Right atrium auricular region (tissue), 2 donors: ENCODE measurements at regions not wholly inside any gene's neighbourhood (a gene's known extent, or its start where the extent isn't known, plus 50 kb on each side); places are given as distances from the start of the nearest gene placed in this dataset.

ENCODE experiments used
- DNase-seq: peaks from one replicate; pipeline ENCODE4 v3.0.0-alpha.2; 2019; ENCODE audit warnings: low spot score
- H3K27ac ChIP-seq, 2 donors: fragments of 200-600 bp; sonication (generic); 1 replicate in 1 of 2; 2 replicates in 1 of 2; pipeline ENCODE4 v1.5.1; 2016 to 2019
- H3K27me3 ChIP-seq, 2 donors: fragments of 200-600 bp; sonication (generic); one replicate each; pipeline versions ENCODE4 v1.5.1 to v1.6.0; 2017 to 2019
- H3K36me3 ChIP-seq: fragments of 200-600 bp; sonication (generic); one replicate; pipeline ENCODE4 v1.5.1; 2016
- H3K4me1 ChIP-seq, 2 donors: fragments of 200-600 bp; sonication (generic); one replicate each; pipeline versions ENCODE4 v1.5.1 to v1.6.0; 2017 to 2019
- H3K4me3 ChIP-seq, 2 donors: fragments of 200-600 bp; sonication (generic); 1 replicate in 1 of 2; 2 replicates in 1 of 2; pipeline ENCODE4 v1.5.1; 2017 to 2019; ENCODE audit warnings: mild to moderate bottlenecking in 1 of 2, moderate library complexity in 1 of 2
- H3K9me3 ChIP-seq, 2 donors: fragments of 200-600 bp; sonication (generic); one replicate each; pipeline ENCODE4 v1.5.1; 2019
- TF ChIP-seq, protein P1 (sequence below), 2 donors: fragments of 200-600 bp; sonication (generic); IDR thresholded peaks; one replicate each; pipeline ENCODE4 v1.5.1; 2019; ENCODE audit warnings: antibody characterized with exemption in 2 of 2

GRCh38 chr2:41851554-41851953 lies 196.3 kb upstream of the PKDCC start:
- no peaks in the 10 kb centered on the region for H3K9me3 ChIP-seq
- no peak for DNase-seq
- H3K4me1 ChIP-seq: no peaks in the 10 kb centered on the region
- no peak overlapping the region for H3K27ac ChIP-seq
- no peak overlapping the region for H3K4me3 ChIP-seq
- H3K27me3 ChIP-seq: no peaks in the 10 kb centered on the region
- TF ChIP-seq, protein P1, sequence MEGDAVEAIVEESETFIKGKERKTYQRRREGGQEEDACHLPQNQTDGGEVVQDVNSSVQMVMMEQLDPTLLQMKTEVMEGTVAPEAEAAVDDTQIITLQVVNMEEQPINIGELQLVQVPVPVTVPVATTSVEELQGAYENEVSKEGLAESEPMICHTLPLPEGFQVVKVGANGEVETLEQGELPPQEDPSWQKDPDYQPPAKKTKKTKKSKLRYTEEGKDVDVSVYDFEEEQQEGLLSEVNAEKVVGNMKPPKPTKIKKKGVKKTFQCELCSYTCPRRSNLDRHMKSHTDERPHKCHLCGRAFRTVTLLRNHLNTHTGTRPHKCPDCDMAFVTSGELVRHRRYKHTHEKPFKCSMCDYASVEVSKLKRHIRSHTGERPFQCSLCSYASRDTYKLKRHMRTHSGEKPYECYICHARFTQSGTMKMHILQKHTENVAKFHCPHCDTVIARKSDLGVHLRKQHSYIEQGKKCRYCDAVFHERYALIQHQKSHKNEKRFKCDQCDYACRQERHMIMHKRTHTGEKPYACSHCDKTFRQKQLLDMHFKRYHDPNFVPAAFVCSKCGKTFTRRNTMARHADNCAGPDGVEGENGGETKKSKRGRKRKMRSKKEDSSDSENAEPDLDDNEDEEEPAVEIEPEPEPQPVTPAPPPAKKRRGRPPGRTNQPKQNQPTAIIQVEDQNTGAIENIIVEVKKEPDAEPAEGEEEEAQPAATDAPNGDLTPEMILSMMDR (IDR thresholded peaks at IDR 0.05): no peak
- no peaks in the 10 kb centered on the region for H3K36me3 ChIP-seq

GRCh38 chr2:41853427-41854191 lies 194.2 kb upstream of the PKDCC start:
- no peak overlapping the region for H3K4me3 ChIP-seq
- no peaks in the 10 kb centered on the region for H3K36me3 ChIP-seq
- H3K27me3 ChIP-seq: no peaks in the 10 kb centered on the region
- H3K9me3 ChIP-seq: no peaks in the 10 kb centered on the region
- DNase-seq: peak; percentile 64
- TF ChIP-seq, protein P1 (IDR thresholded peaks at IDR 0.05): peak; percentile 70 to 84
- no peak overlapping the region for H3K27ac ChIP-seq
- no peaks in the 10 kb centered on the region for H3K4me1 ChIP-seq

GRCh38 chr2:41854227-41854626 lies 193.6 kb upstream of the PKDCC start:
- Histone ChIP-seq H3K4me3 (no peak overlapping the region), H3K9me3 (no peaks in the 10 kb centered on the region), H3K27ac (no peak overlapping the region), H3K4me1 (no peaks in the 10 kb centered on the region), H3K27me3 (no peaks in the 10 kb centered on the region), H3K36me3 (no peaks in the 10 kb centered on the region)
- DNase-seq: no peak
- TF ChIP-seq, protein P1 (IDR thresholded peaks at IDR 0.05): no peak

DNA sequence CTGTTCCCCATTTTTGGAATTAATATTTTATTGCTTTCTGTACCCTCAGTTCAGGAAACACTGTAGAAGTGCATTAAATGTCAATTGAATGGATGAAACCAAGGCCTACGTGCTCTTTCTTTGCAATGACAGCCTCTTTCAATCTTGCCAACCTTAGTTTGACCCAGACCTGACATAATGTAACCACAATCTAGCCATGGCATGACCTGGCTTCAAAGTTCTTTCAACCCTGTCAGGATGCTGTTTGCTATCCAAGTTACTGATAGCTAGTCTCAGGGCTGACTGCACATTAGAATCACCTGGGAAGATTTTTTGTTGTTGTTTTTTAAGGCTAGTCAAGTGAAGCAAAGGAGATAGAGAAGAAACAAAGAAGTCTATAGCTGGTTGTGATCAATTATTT lies 190.9 kb upstream of the PKDCC start:
- Histone ChIP-seq H3K27ac (no peak overlapping the region), H3K4me1 (no peaks in the 10 kb centered on the region), H3K9me3 (no peaks in the 10 kb centered on the region), H3K4me3 (no peak overlapping the region), H3K36me3 (no peaks in the 10 kb centered on the region), H3K27me3 (no peaks in the 10 kb centered on the region)
- TF ChIP-seq, protein P1 (IDR thresholded peaks at IDR 0.05): no peak
- DNase-seq: no peak

DNA sequence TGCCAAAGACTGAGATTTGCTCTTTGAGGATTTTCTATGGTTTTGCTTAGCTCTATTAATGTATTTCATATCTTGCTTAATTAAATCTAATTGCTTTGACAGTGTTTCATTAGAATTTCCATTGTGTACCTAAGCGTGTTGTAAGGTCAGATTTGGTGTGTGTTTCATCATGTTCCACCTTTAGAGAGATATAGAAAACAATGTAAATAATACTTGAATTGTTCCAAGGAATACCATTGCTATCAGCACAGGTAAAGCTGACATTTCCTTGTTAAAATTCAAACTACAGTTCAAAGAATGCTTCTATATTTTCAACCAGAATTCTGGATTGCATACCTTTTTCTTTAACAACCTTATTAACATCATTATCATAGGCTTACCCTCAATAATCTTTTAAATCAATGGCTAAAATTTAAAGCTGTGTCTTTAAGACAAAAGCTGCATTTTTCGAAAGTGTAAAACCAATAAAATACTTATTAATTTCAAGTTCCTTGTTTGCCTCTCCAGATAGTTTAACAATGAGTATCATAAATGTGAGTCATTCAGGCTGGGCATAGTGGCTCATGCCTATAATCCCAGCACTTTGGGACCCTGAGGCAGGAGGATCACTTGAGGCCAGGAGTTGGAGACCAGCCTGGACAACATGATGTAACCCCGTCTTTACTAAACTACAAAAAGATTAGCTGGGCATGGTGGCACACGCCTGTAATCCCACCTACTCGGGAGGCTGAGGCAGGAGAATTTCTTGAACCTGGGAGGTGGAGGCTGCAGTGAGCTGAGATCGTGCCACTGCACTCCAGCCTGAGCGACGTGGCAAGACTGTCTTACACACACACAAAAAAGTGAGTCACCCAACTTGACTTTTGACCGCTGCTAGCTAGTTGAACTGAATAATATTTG lies 188.0 kb upstream of the PKDCC start:
- H3K36me3 ChIP-seq: no peaks in the 10 kb centered on the region
- DNase-seq: no peak
- TF ChIP-seq, protein P1 (IDR thresholded peaks at IDR 0.05): no peak
- H3K27me3 ChIP-seq: no peaks in the 10 kb centered on the region
- H3K4me1 ChIP-seq: no peaks in the 10 kb centered on the region
- H3K4me3 ChIP-seq: no peak overlapping the region
- no peaks in the 10 kb centered on the region for H3K9me3 ChIP-seq
- H3K27ac ChIP-seq: no peak overlapping the region
